SK-N-SH (cell line): ENCODE measurements at regions not wholly inside any gene's neighbourhood (a gene's known extent, or its start where the extent isn't known, plus 50 kb on each side); places are given as distances from the start of the nearest gene placed in this dataset.
A peak's percentile ranks its signal among the peaks of the same experiment; 100 is the strongest.

Source experiments
- CTCF ChIA-PET: fragments of 300-600, 350-600 bp; formaldehyde crosslinking; extraction: SDS; loops from one replicate; lab custom pipeline; 2021; lab: Yijun Ruan, JAX
- POLR2A ChIA-PET: fragments of 350-600 bp; sonication (Branson Sonifier 250); formaldehyde crosslinking; extraction: SDS; loops from one replicate; lab custom pipeline; 2020; ENCODE audit warnings: antibody characterized with exemption, inconsistent platforms; lab: Yijun Ruan, JAX
- DNase-seq: peaks from one replicate; pipeline ENCODE4 v3.0.0; 2012
- H2AFZ ChIP-seq: fragments of 200-600 bp; sonication (generic); 2 replicates; pipeline ENCODE4 v1.8.1; 2016; ENCODE audit warnings: antibody characterized with exemption, mild to moderate bottlenecking, low read depth
- H3F3A ChIP-seq: fragments of 200-600 bp; sonication (generic); replicated peaks from 2 replicates; pipeline ENCODE3; 2016; ENCODE audit warnings: antibody characterized with exemption, mild to moderate bottlenecking; ENCODE audit not compliant: insufficient read depth
- H3K27ac ChIP-seq, 2 experiments: fragments of 200-500 bp in 1 of 2; fragments of 200-600 bp in 1 of 2; sonication (Bioruptor generic) in 1 of 2; sonication (generic), shearing (Covaris generic) in 1 of 2; 2 replicates each; pipeline versions ENCODE4 v1.5.1 to v1.6.1; 2014 to 2016; ENCODE audit warnings: low read depth in 2 of 2, inconsistent platforms in 1 of 2, low read length in 1 of 2, mild to moderate bottlenecking in 1 of 2, mixed read lengths in 1 of 2
- H3K27me3 ChIP-seq: fragments of 200-600 bp; sonication (generic), shearing (Covaris generic); 2 replicates; pipeline ENCODE4 v1.6.1; 2016; ENCODE audit warnings: mixed run types; ENCODE audit not compliant: insufficient read depth
- H3K36me3 ChIP-seq, 2 experiments: fragments of 200-500 bp in 1 of 2; fragments of 200-600 bp in 1 of 2; sonication (Bioruptor generic) in 1 of 2; sonication (generic) in 1 of 2; replicated peaks in 1 of 2; 2 replicates each; pipeline versions ENCODE3 to v1.5.1; 2014 to 2016; ENCODE audit warnings: low read length in 1 of 2, mild to moderate bottlenecking in 1 of 2; ENCODE audit not compliant: insufficient read depth in 2 of 2, control insufficient read depth in 1 of 2
- H3K4me1 ChIP-seq, 2 experiments: fragments of 200-500 bp in 1 of 2; fragments of 200-600 bp in 1 of 2; sonication (Bioruptor generic) in 1 of 2; sonication (generic), shearing (Covaris generic) in 1 of 2; 2 replicates each; pipeline versions ENCODE4 v1.5.1 to v1.6.1; 2014 to 2016; ENCODE audit warnings: low read depth in 1 of 2, low read length in 1 of 2, mixed run types in 1 of 2; ENCODE audit not compliant: insufficient read depth in 2 of 2, control insufficient read depth in 1 of 2
- H3K4me2 ChIP-seq: fragments of 200-600 bp; sonication (generic), shearing (Covaris generic); 2 replicates; pipeline ENCODE4 v1.6.1; 2017; ENCODE audit warnings: mixed run types
- H3K4me3 ChIP-seq, 2 experiments: fragments of 200-500 bp in 1 of 2; fragments of 200-600 bp in 1 of 2; sonication (Bioruptor generic) in 1 of 2; sonication (generic), shearing (Covaris generic) in 1 of 2; 2 replicates each; pipeline versions ENCODE4 v1.5.1 to v1.8.1; 2014 to 2016; ENCODE audit warnings: low read depth in 2 of 2, inconsistent platforms in 1 of 2, low read length in 1 of 2, mild to moderate bottlenecking in 1 of 2, mixed read lengths in 1 of 2, moderate library complexity in 1 of 2
- H3K79me2 ChIP-seq: fragments of 200-600 bp; sonication (generic); 2 replicates; pipeline ENCODE4 v1.8.1; 2017; ENCODE audit warnings: mild to moderate bottlenecking; ENCODE audit not compliant: insufficient read depth
- H3K9ac ChIP-seq: fragments of 200-600 bp; sonication (generic); 2 replicates; pipeline ENCODE4 v1.6.1; 2017; ENCODE audit warnings: mixed run types
- H3K9me2 ChIP-seq: fragments of 200-600 bp; sonication (generic); 2 replicates; pipeline ENCODE4 v1.6.1; 2017; ENCODE audit warnings: mixed run types
- H3K9me3 ChIP-seq: fragments of 200-600 bp; sonication (generic); 2 replicates; pipeline ENCODE4 v1.6.1; 2017; ENCODE audit warnings: mixed run types, mild to moderate bottlenecking, moderate library complexity
- H4K20me1 ChIP-seq: fragments of 200-600 bp; sonication (generic); 2 replicates; pipeline ENCODE4 v1.6.1; 2017; ENCODE audit warnings: mild to moderate bottlenecking, mixed run types; ENCODE audit not compliant: insufficient read depth
- ELF1 ChIP-seq: IDR thresholded peaks from 2 replicates; pipeline ENCODE4 v1.4.0; 2012
- FOSL2 ChIP-seq: IDR thresholded peaks from 2 replicates; pipeline ENCODE4 v1.4.0; 2012; ENCODE audit warnings: low read depth, mild to moderate bottlenecking, moderate library complexity, borderline replicate concordance
- MEF2A ChIP-seq: IDR thresholded peaks from 2 replicates; pipeline ENCODE4 v1.4.0; 2012; ENCODE audit warnings: low read depth, borderline replicate concordance
- MXI1 ChIP-seq: IDR thresholded peaks from 2 replicates; pipeline ENCODE4 v1.6.1; 2012; ENCODE audit warnings: mild to moderate bottlenecking, low read depth, low read length, improper control_type of control experiment
- POLR2AphosphoS5 ChIP-seq: IDR thresholded peaks from 2 replicates; pipeline ENCODE4 v1.6.1; 2012; ENCODE audit warnings: low read depth, low read length
- TCF12 ChIP-seq: IDR thresholded peaks from 2 replicates; pipeline ENCODE4 v1.4.0; 2012
- WGBS: methylation state at CpG from one replicate; pipeline ENCODE4 v1.1.6; 2017; ENCODE audit warnings: low lambda C conversion rate; 5-methylcytosine and 5-hydroxymethylcytosine counted together
- TF ChIP-seq, protein P1 (sequence below): IDR thresholded peaks from 2 replicates; pipeline ENCODE4 v1.4.0; 2012; ENCODE audit warnings: low read depth, borderline replicate concordance
- TF ChIP-seq, protein P2 (sequence below): IDR thresholded peaks from 2 replicates; pipeline ENCODE4 v1.4.0; 2012; ENCODE audit warnings: low read depth
- TF ChIP-seq, protein P3 (sequence below): fragments of 200-600 bp; sonication (generic); IDR thresholded peaks from 2 replicates; pipeline ENCODE4 v1.6.1; 2017; ENCODE audit warnings: antibody characterized with exemption, mild to moderate bottlenecking, moderate library complexity

DNA sequence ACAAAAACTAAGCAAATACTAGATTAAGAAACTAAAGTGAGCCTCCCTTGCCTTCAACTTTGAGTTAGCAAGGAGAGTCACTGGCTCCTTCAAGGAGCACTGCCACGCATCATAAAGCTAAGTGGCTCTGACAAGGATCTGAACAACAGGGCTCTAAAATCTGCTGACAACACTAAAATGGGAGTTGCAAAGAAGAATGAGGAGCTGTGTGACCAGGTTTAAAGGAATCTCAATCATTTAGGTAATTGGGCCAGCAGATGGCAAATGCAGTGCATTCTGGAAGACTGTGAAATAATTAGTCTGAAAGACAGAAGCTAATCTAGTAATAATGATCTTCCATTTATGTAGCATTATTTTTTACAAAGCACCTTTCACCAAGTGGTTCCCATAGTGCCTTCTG lies 297.0 kb upstream of the TAS2R1 start (continued):
- TF ChIP-seq, protein P1, sequence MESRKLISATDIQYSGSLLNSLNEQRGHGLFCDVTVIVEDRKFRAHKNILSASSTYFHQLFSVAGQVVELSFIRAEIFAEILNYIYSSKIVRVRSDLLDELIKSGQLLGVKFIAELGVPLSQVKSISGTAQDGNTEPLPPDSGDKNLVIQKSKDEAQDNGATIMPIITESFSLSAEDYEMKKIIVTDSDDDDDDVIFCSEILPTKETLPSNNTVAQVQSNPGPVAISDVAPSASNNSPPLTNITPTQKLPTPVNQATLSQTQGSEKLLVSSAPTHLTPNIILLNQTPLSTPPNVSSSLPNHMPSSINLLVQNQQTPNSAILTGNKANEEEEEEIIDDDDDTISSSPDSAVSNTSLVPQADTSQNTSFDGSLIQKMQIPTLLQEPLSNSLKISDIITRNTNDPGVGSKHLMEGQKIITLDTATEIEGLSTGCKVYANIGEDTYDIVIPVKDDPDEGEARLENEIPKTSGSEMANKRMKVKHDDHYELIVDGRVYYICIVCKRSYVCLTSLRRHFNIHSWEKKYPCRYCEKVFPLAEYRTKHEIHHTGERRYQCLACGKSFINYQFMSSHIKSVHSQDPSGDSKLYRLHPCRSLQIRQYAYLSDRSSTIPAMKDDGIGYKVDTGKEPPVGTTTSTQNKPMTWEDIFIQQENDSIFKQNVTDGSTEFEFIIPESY: no peak

DNA sequence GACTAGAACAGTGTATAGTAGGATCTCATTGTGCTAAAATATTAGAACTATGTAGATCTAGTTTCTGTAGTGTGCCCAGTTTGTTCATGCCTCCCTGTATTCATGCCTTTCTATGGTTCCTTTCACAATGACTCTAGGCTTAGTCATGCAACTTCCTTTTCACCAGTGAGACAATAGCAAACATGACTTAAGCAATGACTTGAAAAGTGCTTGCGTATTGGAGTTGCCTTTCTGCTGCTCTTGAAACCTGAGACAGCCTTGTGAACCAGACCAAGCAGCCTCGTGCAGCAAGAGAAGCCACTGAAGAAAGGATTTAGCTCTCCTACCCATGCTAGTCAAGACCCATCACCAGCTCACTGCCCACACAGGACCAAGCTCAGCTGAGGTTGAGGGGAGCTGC lies 294.5 kb upstream of the TAS2R1 start:
- Histone ChIP-seq H3K79me2 (no peaks in the 10 kb centered on the region), H3K36me3 (no peaks in the 10 kb centered on the region), H3K4me2 (no peak overlapping the region), H3K4me1 (no peaks in the 10 kb centered on the region), H2AFZ (0 out of 2 replicates have a peak overlapping the region, but pooled peaks have one; percentile 54), H3F3A (peaks cover 5% of the 10 kb centered on the region), H3K9me2 (no peaks in the 10 kb centered on the region), H3K4me3 (no peak overlapping the region), H3K9ac (no peak overlapping the region), H3K27ac (peak overlapping the region in 1 of 2 experiments; percentile 62; a peak in 2 of 4 replicates), H4K20me1 (no peaks in the 10 kb centered on the region), H3K27me3 (no peaks in the 10 kb centered on the region), H3K9me3 (no peaks in the 10 kb centered on the region)
- POLR2A ChIA-PET: no interaction called here
- peak; percentile 30; the same call in 1 of the 2 replicates for TF ChIP-seq FOSL2
- TF ChIP-seq, protein P2, sequence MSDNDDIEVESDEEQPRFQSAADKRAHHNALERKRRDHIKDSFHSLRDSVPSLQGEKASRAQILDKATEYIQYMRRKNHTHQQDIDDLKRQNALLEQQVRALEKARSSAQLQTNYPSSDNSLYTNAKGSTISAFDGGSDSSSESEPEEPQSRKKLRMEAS: no peak
- CTCF ChIA-PET: no interaction called here
- DNase-seq: no peak
- 15% methylated on average over 2 of the region's 2 CpGs for WGBS

DNA sequence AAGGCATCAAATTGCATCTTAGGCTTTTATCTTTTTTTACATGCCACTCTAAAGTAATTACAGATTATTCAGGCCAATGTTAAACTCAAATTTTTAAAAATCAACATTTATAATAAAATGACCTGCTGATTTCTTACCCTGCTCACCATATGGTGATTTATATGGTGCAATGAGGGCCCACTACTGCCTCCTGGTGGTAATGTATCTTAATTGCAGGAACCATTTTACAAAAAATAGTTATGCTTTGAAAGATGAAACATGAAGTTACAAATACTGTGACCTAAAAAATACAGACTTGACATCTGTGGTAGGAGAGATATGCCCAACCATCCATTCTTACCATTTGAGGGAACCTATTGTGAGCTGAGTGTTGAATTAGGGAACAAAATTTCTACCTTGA lies 292.6 kb upstream of the TAS2R1 start:
- no peaks in the 10 kb centered on the region for H3K9me3 ChIP-seq
- peaks cover 5% of the 10 kb centered on the region for H3F3A ChIP-seq
- H3K4me2 ChIP-seq: no peak overlapping the region
- no peaks in the 10 kb centered on the region for H3K4me1 ChIP-seq
- no peak overlapping the region for H3K9ac ChIP-seq
- TF ChIP-seq ELF1 (no peak), POLR2AphosphoS5 (no peak), MXI1 (no peak), MEF2A (no peak), TCF12 (no peak)
- TF ChIP-seq, protein P3, sequence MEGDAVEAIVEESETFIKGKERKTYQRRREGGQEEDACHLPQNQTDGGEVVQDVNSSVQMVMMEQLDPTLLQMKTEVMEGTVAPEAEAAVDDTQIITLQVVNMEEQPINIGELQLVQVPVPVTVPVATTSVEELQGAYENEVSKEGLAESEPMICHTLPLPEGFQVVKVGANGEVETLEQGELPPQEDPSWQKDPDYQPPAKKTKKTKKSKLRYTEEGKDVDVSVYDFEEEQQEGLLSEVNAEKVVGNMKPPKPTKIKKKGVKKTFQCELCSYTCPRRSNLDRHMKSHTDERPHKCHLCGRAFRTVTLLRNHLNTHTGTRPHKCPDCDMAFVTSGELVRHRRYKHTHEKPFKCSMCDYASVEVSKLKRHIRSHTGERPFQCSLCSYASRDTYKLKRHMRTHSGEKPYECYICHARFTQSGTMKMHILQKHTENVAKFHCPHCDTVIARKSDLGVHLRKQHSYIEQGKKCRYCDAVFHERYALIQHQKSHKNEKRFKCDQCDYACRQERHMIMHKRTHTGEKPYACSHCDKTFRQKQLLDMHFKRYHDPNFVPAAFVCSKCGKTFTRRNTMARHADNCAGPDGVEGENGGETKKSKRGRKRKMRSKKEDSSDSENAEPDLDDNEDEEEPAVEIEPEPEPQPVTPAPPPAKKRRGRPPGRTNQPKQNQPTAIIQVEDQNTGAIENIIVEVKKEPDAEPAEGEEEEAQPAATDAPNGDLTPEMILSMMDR: peak; percentile 43
- DNase-seq: no peak
- H4K20me1 ChIP-seq: no peaks in the 10 kb centered on the region
- no peaks in the 10 kb centered on the region for H3K9me2 ChIP-seq
- H3K4me3 ChIP-seq: peak overlapping the region in 1 of 2 experiments; percentile 27; a peak in 1 of 4 replicates
- H3K36me3 ChIP-seq: no peaks in the 10 kb centered on the region
- no peaks in the 10 kb centered on the region for H3K27me3 ChIP-seq
- no peak overlapping the region for H3K27ac ChIP-seq
- ChIA-PET CTCF (no interaction called here), POLR2A (no interaction called here)
- H3K79me2 ChIP-seq: no peaks in the 10 kb centered on the region
- H2AFZ ChIP-seq: no peak overlapping the region
